ENCODE measurements at regions not wholly inside any gene's neighbourhood (a gene's known extent, or its start where the extent isn't known, plus 50 kb on each side); places are given as distances from the start of the nearest gene placed in this dataset.
"Not testable (repeated sequence)": the region's sequence is repeated elsewhere in the genome, so short reads cannot be mapped to it uniquely, and the experiment has no call there.

DNA sequence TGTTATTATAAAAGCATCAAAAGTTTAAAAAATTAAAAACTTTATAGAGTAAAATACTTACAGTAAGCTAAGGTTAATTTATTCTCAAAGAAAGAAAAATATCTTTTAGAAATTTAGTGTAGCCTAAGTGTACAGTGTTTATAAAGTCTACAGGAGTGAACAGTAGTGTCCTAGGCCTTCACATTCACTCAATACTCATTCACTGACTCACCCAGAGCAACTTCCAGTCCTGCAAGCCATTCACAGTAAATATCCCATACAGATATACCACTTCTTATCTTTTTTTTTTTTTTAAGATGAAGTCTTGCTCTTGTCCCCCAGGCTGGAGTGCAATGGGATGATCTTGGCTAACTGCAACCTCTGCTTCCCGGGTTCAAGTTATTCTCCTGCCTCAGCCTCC, 73.1 kb upstream of the FST start:
- TF ChIP-seq, protein P1, sequence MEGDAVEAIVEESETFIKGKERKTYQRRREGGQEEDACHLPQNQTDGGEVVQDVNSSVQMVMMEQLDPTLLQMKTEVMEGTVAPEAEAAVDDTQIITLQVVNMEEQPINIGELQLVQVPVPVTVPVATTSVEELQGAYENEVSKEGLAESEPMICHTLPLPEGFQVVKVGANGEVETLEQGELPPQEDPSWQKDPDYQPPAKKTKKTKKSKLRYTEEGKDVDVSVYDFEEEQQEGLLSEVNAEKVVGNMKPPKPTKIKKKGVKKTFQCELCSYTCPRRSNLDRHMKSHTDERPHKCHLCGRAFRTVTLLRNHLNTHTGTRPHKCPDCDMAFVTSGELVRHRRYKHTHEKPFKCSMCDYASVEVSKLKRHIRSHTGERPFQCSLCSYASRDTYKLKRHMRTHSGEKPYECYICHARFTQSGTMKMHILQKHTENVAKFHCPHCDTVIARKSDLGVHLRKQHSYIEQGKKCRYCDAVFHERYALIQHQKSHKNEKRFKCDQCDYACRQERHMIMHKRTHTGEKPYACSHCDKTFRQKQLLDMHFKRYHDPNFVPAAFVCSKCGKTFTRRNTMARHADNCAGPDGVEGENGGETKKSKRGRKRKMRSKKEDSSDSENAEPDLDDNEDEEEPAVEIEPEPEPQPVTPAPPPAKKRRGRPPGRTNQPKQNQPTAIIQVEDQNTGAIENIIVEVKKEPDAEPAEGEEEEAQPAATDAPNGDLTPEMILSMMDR (IDR thresholded peaks at IDR 0.05): no peak
- Histone ChIP-seq H3K27ac (no peak overlapping the region), H3K9me3 (no peaks in the 10 kb centered on the region), H3K27me3 (no peaks in the 10 kb centered on the region), H3K4me1 (no peaks in the 10 kb centered on the region), H3K36me3 (no peaks in the 10 kb centered on the region), H3K4me3 (no peak overlapping the region)
- FAIRE-seq (no peak), DNase-seq (no peak), ATAC-seq (no peak)
- intact Hi-C loops (cut with DNase I): no loop called here
- 55 to 68% methylated on average over 1 of the region's 1 CpG for WGBS, 2 donors

GRCh38 chr5:53411388-53411787, 69.0 kb upstream of the FST start:
- TF ChIP-seq, protein P1 (IDR thresholded peaks at IDR 0.05): no peak
- H3K27me3 ChIP-seq: no peaks in the 10 kb centered on the region
- intact Hi-C loops (cut with DNase I): no loop called here
- 17 to 21% methylated on average over 1 of the region's 1 CpG for whole genome bisulfite sequencing, 2 donors
- H3K9me3 ChIP-seq: no peaks in the 10 kb centered on the region
- H3K36me3 ChIP-seq: no peaks in the 10 kb centered on the region
- no peak for ATAC-seq
- no peaks in the 10 kb centered on the region for H3K4me1 ChIP-seq
- FAIRE-seq: no peak
- H3K27ac ChIP-seq: no peak overlapping the region
- no peak for DNase-seq
- no peak overlapping the region for H3K4me3 ChIP-seq

- not testable (repeated sequence) for FAIRE-seq
Observed at GRCh38 chr5:53412499-53412898, 67.9 kb upstream of the FST start.

DNA sequence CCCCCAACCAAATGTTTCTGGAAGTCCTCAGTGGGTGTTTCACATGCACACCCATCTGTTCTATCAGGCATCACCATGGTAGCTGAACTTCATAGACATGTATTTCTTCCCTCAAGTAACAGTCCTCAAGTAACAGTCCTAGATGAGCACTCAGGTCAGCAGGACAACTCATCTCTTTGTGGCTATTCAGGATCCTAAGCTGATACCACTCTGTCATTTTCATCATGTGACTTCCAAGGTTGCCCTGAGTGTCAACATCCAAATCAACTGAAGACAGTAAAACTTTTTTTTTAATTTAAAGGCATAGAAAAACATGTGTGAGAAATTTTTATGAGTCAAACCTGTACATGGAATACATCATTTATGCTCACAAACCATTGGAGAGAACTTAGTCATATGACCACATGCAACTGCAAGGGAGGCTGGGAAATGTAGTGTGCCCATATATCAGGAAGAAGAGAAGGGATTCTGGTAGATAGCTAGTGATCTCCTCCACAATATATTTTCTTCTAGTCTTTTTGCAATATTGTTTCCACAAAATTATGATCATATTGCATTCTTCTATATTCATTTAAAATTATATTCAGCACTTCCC, 64.2 kb upstream of the FST start:
- intact Hi-C loops (cut with DNase I): no loop called here
- Histone ChIP-seq H3K27ac (no peak overlapping the region), H3K4me1 (no peaks in the 10 kb centered on the region), H3K4me3 (no peak overlapping the region), H3K27me3 (no peaks in the 10 kb centered on the region), H3K9me3 (no peaks in the 10 kb centered on the region), H3K36me3 (no peaks in the 10 kb centered on the region)
- no peak for DNase-seq
- no peak for FAIRE-seq
- TF ChIP-seq, protein P1 (IDR thresholded peaks at IDR 0.05): no peak
- ATAC-seq: no peak

More at GRCh38 chr5:53412499-53412898, 67.9 kb upstream of the FST start:
- DNase-seq; H3K9me3 ChIP-seq; H3K4me1 ChIP-seq; H3K27ac ChIP-seq; H3K36me3 ChIP-seq; H3K27me3 ChIP-seq; ATAC-seq; H3K4me3 ChIP-seq; intact Hi-C loops (cut with DNase I): not testable (repeated sequence)
- 81 to 94% methylated on average over 5 of the region's 5 CpGs for WGBS, 2 donors

DNA sequence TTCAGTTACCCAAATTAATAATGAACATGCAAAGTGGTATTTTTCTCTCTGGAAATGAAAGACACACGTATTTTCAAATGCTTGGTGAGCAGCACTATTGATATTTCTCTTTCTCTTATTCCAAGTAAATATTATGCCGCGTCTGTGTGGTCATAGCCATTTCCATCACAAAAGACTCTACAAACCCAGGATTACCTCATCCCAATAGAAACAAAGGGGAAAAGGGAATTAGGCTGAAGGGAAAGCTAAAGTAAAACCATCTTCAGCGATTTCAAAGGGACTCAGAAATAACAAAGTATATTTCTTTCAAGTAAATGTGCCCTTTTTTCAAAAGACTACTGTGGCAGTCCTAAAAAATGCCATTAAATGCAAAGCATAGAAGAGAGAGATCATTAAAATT, 62.0 kb upstream of the FST start:
- H3K27ac ChIP-seq: no peak overlapping the region
- no peaks in the 10 kb centered on the region for H3K4me1 ChIP-seq
- H3K9me3 ChIP-seq: no peaks in the 10 kb centered on the region
- FAIRE-seq (no peak), ATAC-seq (no peak), DNase-seq (no peak)
- WGBS, 2 donors: 55 to 59% methylated on average over 4 of the region's 4 CpGs
- no peaks in the 10 kb centered on the region for H3K27me3 ChIP-seq
- no peak overlapping the region for H3K4me3 ChIP-seq
- TF ChIP-seq, protein P1 (IDR thresholded peaks at IDR 0.05): no peak
- no peaks in the 10 kb centered on the region for H3K36me3 ChIP-seq
- intact Hi-C loops (cut with DNase I): no loop called here
